Stomach (tissue), 4 donors: ENCODE measurements at regions not wholly inside any gene's neighbourhood (a gene's known extent, or its start where the extent isn't known, plus 50 kb on each side); places are given as distances from the start of the nearest gene placed in this dataset.

Experiments
- CTCF ChIP-seq, 7 experiments: fragments of 450-650 bp in 4 of 7; fragments of 200-600 bp in 3 of 7; sonication (generic) in 3 of 7; IDR thresholded peaks; one replicate each; pipeline ENCODE4 v1.5.1; 2016 to 2019; ENCODE audit warnings: antibody characterized with exemption in 7 of 7, control low read depth in 2 of 7, mild to moderate bottlenecking in 1 of 7
- EP300 ChIP-seq: sonication (generic); formaldehyde crosslinking; IDR thresholded peaks from one replicate; pipeline ENCODE4 v1.6.1; 2017; ENCODE audit warnings: antibody characterized with exemption
- POLR2A ChIP-seq, 4 donors: fragments of 450-650 bp; IDR thresholded peaks; one replicate each; pipeline ENCODE4 v1.6.1; 2016; ENCODE audit warnings: antibody characterized with exemption in 4 of 4, control low read depth in 2 of 4, mild to moderate bottlenecking in 1 of 4, moderate library complexity in 1 of 4
- POLR2AphosphoS5 ChIP-seq, 3 donors: sonication (generic); formaldehyde crosslinking; IDR thresholded peaks; one replicate each; pipeline ENCODE4 v1.6.1; 2016; ENCODE audit warnings: antibody characterized with exemption in 3 of 3

DNA sequence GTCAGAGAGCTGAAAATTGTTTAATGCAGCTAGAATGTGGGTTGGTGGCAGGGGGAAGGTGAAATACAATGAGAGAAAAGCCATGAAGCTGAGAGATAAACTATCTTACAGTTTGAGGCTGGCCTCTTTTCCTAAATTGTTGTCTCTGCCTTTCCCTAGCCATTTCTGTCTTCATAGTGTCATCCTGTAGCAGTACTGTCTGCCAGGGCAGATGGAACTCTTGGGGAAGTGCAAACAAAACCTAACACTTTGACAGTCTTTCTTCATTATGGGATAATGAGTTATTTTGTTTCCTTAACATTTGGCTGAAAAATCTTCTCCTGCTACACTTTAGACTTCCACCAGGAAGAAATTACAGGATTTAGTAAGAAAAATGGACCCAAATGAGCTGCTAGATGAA lies 197.8 kb upstream of the ARX start:
- TF ChIP-seq CTCF (IDR thresholded peaks at IDR 0.05): no peak
- no peak for TF ChIP-seq POLR2AphosphoS5 (IDR thresholded peaks at IDR 0.05)
- TF ChIP-seq EP300: no peak
- TF ChIP-seq POLR2A (IDR thresholded peaks at IDR 0.05): no peak
